DLD1 (cell line): ENCODE measurements at regions not wholly inside any gene's neighbourhood (a gene's known extent, or its start where the extent isn't known, plus 50 kb on each side); places are given as distances from the start of the nearest gene placed in this dataset.
"Not testable (repeated sequence)": the region's sequence is repeated elsewhere in the genome, so short reads cannot be mapped to it uniquely, and the experiment has no call there.

Experiments
- in situ Hi-C: cut with HindIII; loops from 2 replicates; pipeline ENCODE4 v1.10.0; 2017; ENCODE audit warnings: low sequenced_read_pairs

DNA sequence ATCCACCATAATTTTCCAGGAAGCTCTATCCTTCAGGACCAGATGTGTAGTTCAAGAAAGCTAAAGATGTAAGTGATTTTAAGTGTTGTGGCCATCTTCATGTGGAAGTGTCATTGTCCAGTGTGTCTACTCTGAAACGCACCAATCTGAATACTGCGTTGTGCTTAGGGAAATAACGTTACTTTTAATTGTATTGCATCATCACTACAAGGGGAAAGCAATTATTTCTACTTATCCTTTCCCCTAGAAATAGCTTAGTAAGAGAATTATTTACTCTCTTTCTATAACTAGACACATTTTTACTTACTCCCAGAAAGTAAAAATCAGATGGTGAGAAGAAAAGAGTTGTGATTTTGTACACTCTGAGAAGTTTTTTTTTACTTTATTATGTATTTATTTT, 102.4 kb upstream of the DLGAP1 start:
- in situ Hi-C loops = no loop called here

DNA sequence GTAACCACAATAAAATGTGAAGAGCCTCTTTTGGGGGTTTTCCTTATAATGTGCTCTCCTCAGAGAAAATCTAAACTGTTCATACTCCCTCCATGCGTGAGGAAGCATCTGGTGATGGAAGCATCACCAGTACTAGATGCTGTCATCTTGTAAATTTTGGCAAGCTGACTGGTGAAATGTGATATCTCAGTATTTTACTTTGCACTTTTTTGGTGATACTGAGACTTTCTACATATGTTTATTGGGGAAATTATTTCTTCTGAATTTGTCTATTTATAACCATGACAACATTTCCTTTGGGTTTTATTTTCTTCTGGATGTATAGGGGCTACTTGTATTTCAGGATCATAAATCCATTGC, 95.9 kb upstream of the DLGAP1 start:
- in situ Hi-C loops = no loop called here

GRCh38 chr18:4549164-4549872, 94.2 kb upstream of the DLGAP1 start:
- in situ Hi-C loops = no loop called here

GRCh38 chr18:4547126-4547525, 92.0 kb upstream of the DLGAP1 start:
- in situ Hi-C loops = no loop called here

GRCh38 chr18:4544142-4544541, 89.0 kb upstream of the DLGAP1 start:
- in situ Hi-C loops = no loop called here

DNA sequence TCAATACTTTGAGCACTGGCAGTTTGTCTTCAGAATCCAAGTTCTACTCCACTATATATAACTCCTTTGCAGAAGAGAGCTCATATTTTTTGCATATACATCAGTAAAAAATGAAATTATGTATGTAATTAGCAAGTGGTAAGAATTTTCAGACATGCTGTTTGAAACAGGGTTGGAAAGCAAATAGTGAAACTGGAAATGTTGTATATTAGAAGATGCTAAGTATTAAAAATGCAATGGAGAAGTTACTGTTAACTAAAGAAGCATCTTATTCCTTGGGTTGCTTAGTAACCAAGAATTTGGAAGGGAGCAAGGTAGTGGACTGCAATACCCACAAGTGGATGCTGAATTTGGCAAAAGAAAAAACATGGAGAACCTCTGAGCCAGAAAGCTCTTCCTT, 88.6 kb upstream of the DLGAP1 start:
- in situ Hi-C loops = no loop called here

GRCh38 chr18:4541588-4541987, 86.5 kb upstream of the DLGAP1 start:
- in situ Hi-C loops = no loop called here

DNA sequence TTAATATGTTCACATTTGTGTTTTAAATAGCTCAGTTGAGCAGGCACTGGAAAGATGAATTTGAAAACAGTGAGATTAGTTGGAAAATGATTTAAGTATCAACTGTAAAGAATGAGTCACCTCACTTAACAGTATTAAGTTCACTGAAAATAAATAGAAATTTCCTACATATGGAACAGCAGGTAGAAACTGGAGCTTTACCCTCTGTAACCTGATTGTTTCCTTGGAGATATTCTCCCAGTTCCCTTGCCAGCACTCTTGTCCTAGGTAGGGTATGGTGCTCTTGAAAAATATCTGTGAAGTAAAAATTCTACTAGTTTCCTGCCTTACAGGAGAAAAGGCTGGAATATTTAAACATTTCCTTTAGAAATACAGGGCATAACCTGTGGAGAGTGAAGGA, 81.3 kb upstream of the DLGAP1 start:
- in situ Hi-C loops = loop anchor here (5.0 kb wide), 1 partner anchor 54 kb away; no protein-coding TSS in a partner anchor

GRCh38 chr18:4528405-4528804, 73.3 kb upstream of the DLGAP1 start:
- in situ Hi-C loops = no loop called here

DNA sequence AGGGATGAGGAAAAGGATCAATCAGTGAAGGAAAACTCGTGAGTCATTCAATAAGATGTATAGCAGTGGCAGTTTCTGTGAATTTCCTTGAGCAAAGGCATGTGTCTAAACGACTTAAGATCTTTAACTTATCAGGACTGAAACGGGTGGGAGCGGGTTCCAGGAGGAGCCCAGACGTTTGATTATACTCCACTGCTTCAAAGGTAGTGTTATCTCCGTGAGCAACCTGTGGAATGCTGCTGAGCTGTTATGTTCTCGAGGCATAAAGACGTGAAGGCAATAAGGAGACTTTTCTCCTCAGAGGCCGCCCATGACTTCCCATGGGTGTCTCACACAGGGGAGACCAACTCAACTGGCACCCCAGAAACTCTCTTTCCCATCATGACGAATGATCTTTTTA, 72.7 kb upstream of the DLGAP1 start:
- in situ Hi-C loops = not testable (repeated sequence)

GRCh38 chr18:4524096-4524495, 69.0 kb upstream of the DLGAP1 start:
- in situ Hi-C loops = no loop called here

DNA sequence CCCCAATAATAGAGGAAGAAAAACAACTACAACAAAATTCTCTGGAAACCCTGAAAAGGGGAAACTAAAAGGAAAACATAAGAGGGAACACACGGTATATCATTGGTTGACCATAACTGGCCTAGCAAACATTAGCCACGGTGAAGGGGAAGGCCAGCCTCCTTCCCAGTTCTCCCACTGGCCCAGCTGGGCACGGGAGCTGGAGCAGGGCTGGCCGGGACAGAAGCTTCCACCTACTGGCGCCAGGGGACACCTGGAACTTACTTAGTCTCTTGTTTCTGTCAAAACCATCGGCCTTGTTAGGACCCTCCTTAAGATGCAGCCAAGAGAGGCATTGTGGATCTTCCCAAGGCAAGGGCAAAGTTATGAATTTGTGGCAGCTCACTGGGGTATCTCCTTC, 56.1 kb upstream of the DLGAP1 start:
- in situ Hi-C loops = no loop called here

GRCh38 chr18:4510711-4511110, 55.6 kb upstream of the DLGAP1 start:
- in situ Hi-C loops = no loop called here

DNA sequence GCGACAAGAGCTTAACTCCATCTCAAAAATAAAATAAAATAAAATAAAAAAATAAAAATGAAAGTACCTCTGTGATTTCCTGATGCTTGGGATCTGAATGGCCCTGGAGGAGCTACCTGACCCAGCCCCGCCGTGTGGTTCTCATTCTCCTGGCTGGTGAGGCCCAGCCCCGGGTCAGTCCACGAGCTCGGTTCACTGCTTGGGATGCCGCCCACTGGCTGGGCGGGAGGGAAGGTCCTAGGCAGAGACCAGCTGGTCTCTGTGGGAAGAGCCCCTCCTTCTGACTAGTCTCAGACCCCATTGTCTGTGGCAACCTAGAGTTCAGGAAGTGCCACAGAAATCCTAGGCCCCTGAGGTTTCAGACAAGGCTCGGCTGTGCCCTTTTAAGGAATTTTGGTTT, 55.1 kb upstream of the DLGAP1 start:
- in situ Hi-C loops = no loop called here
